ENCODE measurements at regions not wholly inside any gene's neighbourhood (a gene's known extent, or its start where the extent isn't known, plus 50 kb on each side); places are given as distances from the start of the nearest gene placed in this dataset.

DNA sequence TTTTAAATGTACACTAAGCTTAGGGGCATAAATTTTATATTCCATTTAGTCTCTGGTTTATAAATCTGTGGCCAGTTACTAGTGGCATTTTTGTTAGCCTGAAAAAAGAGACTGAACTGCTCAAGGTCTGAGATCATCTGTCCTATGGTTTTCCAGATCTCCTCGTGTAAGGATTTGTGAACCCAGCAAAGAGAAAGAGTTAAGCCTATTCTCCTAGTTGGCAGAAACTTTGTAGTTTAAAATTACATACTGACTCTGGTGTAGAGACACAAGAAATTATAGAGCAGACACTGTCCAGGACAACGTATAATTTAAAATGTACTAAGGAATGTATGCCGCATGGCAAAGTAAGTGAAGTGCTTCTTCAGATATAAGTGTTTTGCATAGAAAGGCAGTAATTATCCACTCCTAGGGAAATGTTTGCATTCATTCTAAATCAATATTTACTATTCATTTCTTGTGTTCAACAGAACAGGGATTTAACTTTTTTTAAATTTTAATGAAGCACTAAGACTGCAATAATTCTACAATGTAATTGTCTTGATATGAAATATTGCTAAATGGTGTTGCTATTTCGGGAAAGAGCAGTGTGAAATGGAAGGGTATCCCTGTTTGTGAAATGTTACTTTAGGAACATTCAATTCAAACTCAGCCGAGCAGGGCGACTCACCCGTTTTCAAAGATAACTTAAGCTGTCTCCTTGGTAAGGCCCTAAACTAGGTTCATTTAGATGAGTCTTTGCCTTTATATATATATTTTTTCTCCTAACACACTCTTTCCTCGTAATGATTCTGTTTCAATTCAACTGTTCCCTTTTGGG lies 508.4 kb upstream of the ZEB2 start:
- Histone ChIP-seq H3K9me3 (no peaks in the 10 kb centered on the region), H3K4me3 (no peak overlapping the region), H3K4me1 (ENCODE audit: insufficient read depth) (peaks cover 6% of the 10 kb centered on the region), H3K27ac (no peak overlapping the region), H3K27me3 (no peaks in the 10 kb centered on the region), H3K36me3 (no peaks in the 10 kb centered on the region)
- intact Hi-C loops (cut with DNase I): no loop called here
- 49 to 56% (median 56%) methylated on average over 8 of the region's 8 CpGs for WGBS, 3 donors
- no peak for DNase-seq
- no peak for TF ChIP-seq CTCF (IDR thresholded peaks at IDR 0.05)
- no peak for TF ChIP-seq POLR2A (IDR thresholded peaks at IDR 0.05)
- TF ChIP-seq EP300 (IDR thresholded peaks at IDR 0.05): no peak

DNA sequence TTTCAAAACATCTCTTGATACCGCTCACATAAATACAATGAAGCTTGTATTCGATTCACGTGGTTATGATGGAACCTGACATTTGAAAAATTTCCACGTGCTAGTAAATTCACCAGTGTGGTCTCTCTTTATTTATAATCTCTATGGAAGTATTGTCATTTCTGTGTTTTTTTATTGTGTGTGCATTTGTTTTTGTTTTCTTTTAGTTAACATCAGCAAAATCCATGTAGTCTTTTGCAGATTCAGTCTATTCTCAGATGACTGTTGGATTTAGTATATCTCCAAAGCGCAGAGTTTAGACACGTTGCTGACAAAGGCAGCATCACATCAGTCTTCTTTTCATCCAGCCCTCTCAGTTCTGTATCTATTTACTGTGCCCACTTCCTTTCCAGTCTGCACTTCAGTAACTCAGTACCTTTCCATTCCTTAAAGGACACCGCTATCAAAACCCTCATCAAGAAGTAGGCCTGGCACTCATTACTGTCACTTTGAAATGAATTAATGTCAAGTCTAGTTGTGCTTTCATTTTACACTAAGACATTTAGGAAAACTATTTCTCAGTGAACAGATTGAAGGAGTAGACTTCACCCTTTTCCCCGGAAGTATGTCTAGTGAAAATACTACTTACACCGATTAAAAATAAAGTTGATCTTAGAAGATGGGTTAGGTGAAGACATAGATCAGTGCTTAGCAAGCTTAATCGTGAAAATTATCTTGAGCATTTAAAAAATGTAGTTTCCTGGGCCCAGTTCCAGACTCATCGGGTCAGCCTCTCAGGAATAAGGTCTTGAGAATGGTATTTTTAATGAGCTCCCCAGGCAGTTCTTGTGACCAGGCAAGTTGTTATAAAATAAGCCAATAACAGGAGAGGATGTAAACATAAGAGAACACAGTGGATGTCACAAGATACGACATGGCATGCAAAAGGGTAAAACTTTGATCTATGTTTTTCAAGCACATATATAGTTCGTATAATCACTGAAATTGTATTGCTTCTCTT lies 506.8 kb upstream of the ZEB2 start:
- H3K4me3 ChIP-seq: no peak overlapping the region
- intact Hi-C loops (cut with DNase I): no loop called here
- H3K36me3 ChIP-seq: no peaks in the 10 kb centered on the region
- TF ChIP-seq EP300 (IDR thresholded peaks at IDR 0.05) (no peak), CTCF (IDR thresholded peaks at IDR 0.05) (no peak), POLR2A (IDR thresholded peaks at IDR 0.05) (no peak)
- peaks cover 7% of the 10 kb centered on the region for H3K4me1 ChIP-seq (ENCODE audit: insufficient read depth)
- no peak for DNase-seq
- no peaks in the 10 kb centered on the region for H3K27me3 ChIP-seq
- no peaks in the 10 kb centered on the region for H3K9me3 ChIP-seq
- no peak overlapping the region for H3K27ac ChIP-seq
- WGBS, 3 donors: 68 to 70% (median 68%) methylated on average over 13 of the region's 13 CpGs

DNA sequence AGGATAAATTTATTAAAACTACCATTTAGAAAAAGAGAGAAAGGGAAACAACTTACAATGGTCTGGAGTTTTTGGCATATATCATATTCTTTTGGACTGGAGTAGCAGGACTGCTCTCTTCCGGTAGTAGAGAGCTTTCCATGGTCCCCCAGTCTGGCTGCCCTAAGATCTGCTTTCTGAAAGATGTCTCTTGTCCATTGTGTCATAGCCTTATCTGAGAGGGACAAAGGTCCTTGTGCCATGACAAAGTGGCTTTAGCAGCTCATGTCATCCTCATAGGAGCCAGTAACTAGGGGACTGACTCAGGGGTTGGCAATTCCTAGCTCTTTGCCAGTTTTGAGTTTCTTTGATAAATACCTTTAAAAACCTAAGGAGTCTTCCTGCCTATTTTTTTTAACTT lies 505.5 kb upstream of the ZEB2 start:
- H3K9me3 ChIP-seq: no peaks in the 10 kb centered on the region
- H3K4me3 ChIP-seq: no peak overlapping the region
- peaks cover 5% of the 10 kb centered on the region for H3K4me1 ChIP-seq (ENCODE audit: insufficient read depth)
- no peak for TF ChIP-seq CTCF (IDR thresholded peaks at IDR 0.05)
- no peak for TF ChIP-seq EP300 (IDR thresholded peaks at IDR 0.05)
- TF ChIP-seq POLR2A (IDR thresholded peaks at IDR 0.05): no peak
- DNase-seq: no peak
- H3K27me3 ChIP-seq: no peaks in the 10 kb centered on the region
- H3K36me3 ChIP-seq: no peaks in the 10 kb centered on the region
- intact Hi-C loops (cut with DNase I): no loop called here
- no peak overlapping the region for H3K27ac ChIP-seq
- WGBS, 3 donors: 81 to 92% (median 91%) methylated on average over 1 of the region's 1 CpG

- Histone ChIP-seq H3K4me3 (peak overlapping the region; percentile 8), H3K27me3 (no peaks in the 10 kb centered on the region), H3K27ac (peak overlapping the region in 1 of 2 donors; percentile 35), H3K4me1 (ENCODE audit: insufficient read depth) (peaks cover 5% of the 10 kb centered on the region), H3K9me3 (no peaks in the 10 kb centered on the region), H3K36me3 (no peaks in the 10 kb centered on the region)
- DNase-seq: no peak
- TF ChIP-seq POLR2A (IDR thresholded peaks at IDR 0.05): no peak
- no peak for TF ChIP-seq EP300 (IDR thresholded peaks at IDR 0.05)
- no peak for TF ChIP-seq CTCF (IDR thresholded peaks at IDR 0.05)
- 22 to 31% (median 25%) methylated on average over 3 of the region's 3 CpGs for WGBS, 3 donors
- intact Hi-C loops (cut with DNase I): no loop called here
These were observed 503.5 kb upstream of the ZEB2 start for GRCh38 chr2:145023334-145023934.
